MM.1S (cell line): ENCODE measurements at regions not wholly inside any gene's neighbourhood (a gene's known extent, or its start where the extent isn't known, plus 50 kb on each side); places are given as distances from the start of the nearest gene placed in this dataset.

Experiments used
- DNase-seq: peaks from one replicate; pipeline ENCODE4 v3.0.0-alpha.2; 2015
- H2AFZ ChIP-seq: fragments of 300-600 bp; sonication (generic); 2 replicates; pipeline ENCODE4 v1.6.0; 2016; ENCODE audit warnings: antibody characterized with exemption, low read length
- H3F3A ChIP-seq: fragments of 300-600 bp; sonication (generic); 2 replicates; pipeline ENCODE4 v1.6.1; 2016; ENCODE audit warnings: mild to moderate bottlenecking, antibody characterized with exemption, low read length, moderate library complexity, mixed read lengths; ENCODE audit not compliant: insufficient read depth
- H3K27ac ChIP-seq: fragments of 300-600 bp; sonication (generic); 2 replicates; pipeline ENCODE4 v1.5.1; 2016; ENCODE audit warnings: mild to moderate bottlenecking, low read length
- H3K27me3 ChIP-seq: fragments of 300-600 bp; sonication (generic); replicated peaks from 2 replicates; pipeline ENCODE4 v1.6.0; 2016; ENCODE audit warnings: low read length; ENCODE audit not compliant: insufficient read depth
- H3K36me3 ChIP-seq: fragments of 300-600 bp; sonication (generic); replicated peaks from 2 replicates; pipeline ENCODE4 v1.6.1; 2016; ENCODE audit warnings: mild to moderate bottlenecking, low read length, mixed read lengths; ENCODE audit not compliant: insufficient read depth
- H3K4me1 ChIP-seq: fragments of 300-600 bp; sonication (generic); 2 replicates; pipeline ENCODE4 v1.6.1; 2016; ENCODE audit warnings: low read length, mixed read lengths
- H3K4me2 ChIP-seq: fragments of 300-600 bp; sonication (generic); 2 replicates; pipeline ENCODE4 v1.6.0; 2016; ENCODE audit warnings: low read depth, low read length
- H3K4me3 ChIP-seq: fragments of 300-600 bp; sonication (generic); 2 replicates; pipeline ENCODE4 v1.5.1; 2016; ENCODE audit warnings: low read length, mixed read lengths
- H3K79me2 ChIP-seq: fragments of 300-600 bp; sonication (generic); 2 replicates; pipeline ENCODE4 v1.6.1; 2016; ENCODE audit warnings: mixed run types, low read length, mixed read lengths
- H3K9ac ChIP-seq: fragments of 300-600 bp; sonication (generic); 2 replicates; pipeline ENCODE4 v1.6.1; 2016; ENCODE audit warnings: low read length, mixed read lengths
- H3K9me2 ChIP-seq: fragments of 300-600 bp; sonication (generic); replicated peaks from 2 replicates; pipeline ENCODE4 v1.6.1; 2016; ENCODE audit warnings: mild to moderate bottlenecking, low read length, mixed read lengths; ENCODE audit not compliant: insufficient read depth
- H3K9me3 ChIP-seq: fragments of 300-600 bp; sonication (generic); replicated peaks from 2 replicates; pipeline ENCODE4 v1.6.1; 2016; ENCODE audit warnings: mild to moderate bottlenecking, low read length, mixed read lengths; ENCODE audit not compliant: insufficient read depth
- H4K20me1 ChIP-seq: fragments of 300-600 bp; sonication (generic); 2 replicates; pipeline ENCODE4 v1.6.1; 2016; ENCODE audit warnings: mild to moderate bottlenecking, low read length, moderate library complexity, mixed read lengths; ENCODE audit not compliant: insufficient read depth
- CTCF ChIP-seq: fragments of 300-600 bp; sonication (generic); IDR thresholded peaks from 2 replicates; pipeline ENCODE4 v1.5.1; 2016; ENCODE audit warnings: antibody characterized with exemption, low read length, mixed read lengths
- EZH2 ChIP-seq: fragments of 300-600 bp; sonication (generic); optimal IDR thresholded peaks from 2 replicates; pipeline ENCODE3; 2017; ENCODE audit warnings: low read depth, mild to moderate bottlenecking, antibody characterized with exemption, low read length, mixed read lengths
- EZH2phosphoT487 ChIP-seq: fragments of 300-600 bp; sonication (generic); IDR thresholded peaks from 2 replicates; pipeline ENCODE4 v1.6.1; 2018; ENCODE audit warnings: antibody characterized with exemption, low read length

- no peaks in the 10 kb centered on the region for H3K4me1 ChIP-seq
- H3K27ac ChIP-seq, result no peak overlapping the region
- H3K9me3 ChIP-seq, result no peaks in the 10 kb centered on the region
- no peak overlapping the region for H3K4me3 ChIP-seq
- H2AFZ ChIP-seq, result no peak overlapping the region
- TF ChIP-seq EZH2phosphoT487 (no peak), EZH2 (no peak), CTCF (no peak)
- no peaks in the 10 kb centered on the region for H3K9me2 ChIP-seq
- no peak for DNase-seq
- H3K36me3 ChIP-seq, result no peaks in the 10 kb centered on the region
- H3K27me3 ChIP-seq, result no peaks in the 10 kb centered on the region
- H3F3A ChIP-seq, result no peaks in the 10 kb centered on the region
- no peak overlapping the region for H3K9ac ChIP-seq
- H3K79me2 ChIP-seq, result no peaks in the 10 kb centered on the region
- H4K20me1 ChIP-seq, result no peaks in the 10 kb centered on the region
- no peak overlapping the region for H3K4me2 ChIP-seq
Observed at GRCh38 chr13:85709072-85709471, 90.1 kb downstream of the SLITRK6 start.

- no peak overlapping the region for H3K9ac ChIP-seq
- no peaks in the 10 kb centered on the region for H3K27me3 ChIP-seq
- H3K27ac ChIP-seq, result no peak overlapping the region
- H3K79me2 ChIP-seq, result no peaks in the 10 kb centered on the region
- no peak overlapping the region for H3K4me3 ChIP-seq
- H3K4me1 ChIP-seq, result peaks cover 6% of the 10 kb centered on the region; the same call in 1 of the 2 replicates
- no peaks in the 10 kb centered on the region for H3K9me3 ChIP-seq
- no peaks in the 10 kb centered on the region for H3F3A ChIP-seq
- no peak overlapping the region for H3K4me2 ChIP-seq
- TF ChIP-seq EZH2 (no peak), CTCF (no peak), EZH2phosphoT487 (no peak)
- H3K36me3 ChIP-seq, result no peaks in the 10 kb centered on the region
- no peaks in the 10 kb centered on the region for H3K9me2 ChIP-seq
- no peaks in the 10 kb centered on the region for H4K20me1 ChIP-seq
- peak; percentile 50 for DNase-seq
- H2AFZ ChIP-seq, result no peak overlapping the region
Observed at GRCh38 chr13:85700906-85701305, 98.3 kb downstream of the SLITRK6 start.

- no peak overlapping the region for H3K4me3 ChIP-seq
- peaks cover 6% of the 10 kb centered on the region; the same call in 1 of the 2 replicates for H3K4me1 ChIP-seq
- no peaks in the 10 kb centered on the region for H3K27me3 ChIP-seq
- no peaks in the 10 kb centered on the region for H3K9me3 ChIP-seq
- H3K9me2 ChIP-seq, result no peaks in the 10 kb centered on the region
- H3K79me2 ChIP-seq, result no peaks in the 10 kb centered on the region
- no peaks in the 10 kb centered on the region for H3F3A ChIP-seq
- no peak for TF ChIP-seq EZH2
- no peak overlapping the region for H3K9ac ChIP-seq
- DNase-seq, result no peak
- H4K20me1 ChIP-seq, result no peaks in the 10 kb centered on the region
- no peak overlapping the region for H3K27ac ChIP-seq
- no peak overlapping the region for H3K4me2 ChIP-seq
- H3K36me3 ChIP-seq, result no peaks in the 10 kb centered on the region
- no peak overlapping the region for H2AFZ ChIP-seq
Observed at GRCh38 chr13:85698256-85698655, 101.0 kb downstream of the SLITRK6 start.

- H3F3A ChIP-seq, result no peaks in the 10 kb centered on the region
- no peaks in the 10 kb centered on the region for H3K4me1 ChIP-seq
- no peaks in the 10 kb centered on the region for H3K79me2 ChIP-seq
- no peaks in the 10 kb centered on the region for H3K36me3 ChIP-seq
- no peaks in the 10 kb centered on the region for H4K20me1 ChIP-seq
- no peak overlapping the region for H3K27ac ChIP-seq
- no peak overlapping the region for H3K4me3 ChIP-seq
- no peaks in the 10 kb centered on the region for H3K27me3 ChIP-seq
- H3K9ac ChIP-seq, result no peak overlapping the region
- no peak for DNase-seq
- H3K9me2 ChIP-seq, result no peaks in the 10 kb centered on the region
- H3K4me2 ChIP-seq, result no peak overlapping the region
- H3K9me3 ChIP-seq, result no peaks in the 10 kb centered on the region
- no peak overlapping the region for H2AFZ ChIP-seq
- no peak for TF ChIP-seq EZH2
- no peak for TF ChIP-seq EZH2phosphoT487
- TF ChIP-seq CTCF, result no peak
Observed at GRCh38 chr13:85694992-85695391, 104.2 kb downstream of the SLITRK6 start.
